ENCODE measurements at regions not wholly inside any gene's neighbourhood (a gene's known extent, or its start where the extent isn't known, plus 50 kb on each side); places are given as distances from the start of the nearest gene placed in this dataset.
A peak's percentile ranks its signal among the peaks of the same experiment; 100 is the strongest.

GRCh38 chr4:185919107-185919506, 107.1 kb upstream of the SORBS2 start:
- Histone ChIP-seq H3K27me3 (ENCODE audit: control insufficient read depth, extremely low read depth, insufficient read depth, low read length) (no peaks in the 10 kb centered on the region), H3K36me3 (ENCODE audit: control insufficient read depth in 2 of 2, extremely low read depth in 1 of 2, insufficient read depth in 2 of 2, low read length in 2 of 2) (no peaks in the 10 kb centered on the region), H2AFZ (ENCODE audit: control insufficient read depth, low read length) (no peak overlapping the region), H3K9me1 (ENCODE audit: control insufficient read depth, extremely low read depth, insufficient read depth, low read length) (no peaks in the 10 kb centered on the region), H3K4me1 (ENCODE audit: control insufficient read depth, extremely low read depth, insufficient read depth, low read length) (no peaks in the 10 kb centered on the region), H3K9me3 (ENCODE audit: control insufficient read depth, low read depth, low read length) (no peaks in the 10 kb centered on the region), H4K20me1 (ENCODE audit: control insufficient read depth, extremely low read depth, insufficient read depth, low read length) (no peaks in the 10 kb centered on the region), H3K27ac (ENCODE audit: control insufficient read depth, insufficient read depth, low read length) (no peak overlapping the region), H3K79me2 (ENCODE audit: control insufficient read depth, insufficient read depth, low read length) (no peaks in the 10 kb centered on the region), H3K4me3 (ENCODE audit: control insufficient read depth in 2 of 3, extremely low read depth in 1 of 3, insufficient read depth in 2 of 3, low read depth in 1 of 3, low read length in 3 of 3) (no peak overlapping the region), H3K9ac (ENCODE audit: control insufficient read depth, extremely low read depth, insufficient read depth, low read length) (no peak overlapping the region), H3K4me2 (ENCODE audit: control insufficient read depth, extremely low read depth, insufficient read depth, low read depth, low read length) (no peak overlapping the region)
- dilution Hi-C loops (cut with MboI; ENCODE audit: extremely low pct_ligation_motif_present, low sequenced_read_pairs): no loop called here
- TF ChIP-seq CTCF (optimal IDR thresholded peaks at IDR 0.05 in 1 of 3, IDR thresholded peaks at IDR 0.05 in 1 of 3, conservative IDR thresholded peaks at IDR 0.05 in 1 of 3; ENCODE audit: extremely low read depth in 1 of 3, insufficient read depth in 2 of 3, low read length in 3 of 3): no peak
- TF ChIP-seq EZH2 (IDR thresholded peaks at IDR 0.05; ENCODE audit: low read length): no peak
- DNase-seq (ENCODE audit: low read depth, low spot score) (no peak), FAIRE-seq (no peak)

- Histone ChIP-seq H3K4me2 (ENCODE audit: control insufficient read depth, extremely low read depth, insufficient read depth, low read depth, low read length) (no peak overlapping the region), H4K20me1 (ENCODE audit: control insufficient read depth, extremely low read depth, insufficient read depth, low read length) (no peaks in the 10 kb centered on the region), H3K36me3 (ENCODE audit: control insufficient read depth in 2 of 2, extremely low read depth in 1 of 2, insufficient read depth in 2 of 2, low read length in 2 of 2) (no peaks in the 10 kb centered on the region), H3K9me3 (ENCODE audit: control insufficient read depth, low read depth, low read length) (no peaks in the 10 kb centered on the region), H3K27ac (ENCODE audit: control insufficient read depth, insufficient read depth, low read length) (no peak overlapping the region), H2AFZ (ENCODE audit: control insufficient read depth, low read length) (no peak overlapping the region), H3K4me1 (ENCODE audit: control insufficient read depth, extremely low read depth, insufficient read depth, low read length) (no peaks in the 10 kb centered on the region), H3K9me1 (ENCODE audit: control insufficient read depth, extremely low read depth, insufficient read depth, low read length) (no peaks in the 10 kb centered on the region), H3K4me3 (ENCODE audit: control insufficient read depth in 2 of 3, extremely low read depth in 1 of 3, insufficient read depth in 2 of 3, low read depth in 1 of 3, low read length in 3 of 3) (no peak overlapping the region), H3K27me3 (ENCODE audit: control insufficient read depth, extremely low read depth, insufficient read depth, low read length) (no peaks in the 10 kb centered on the region), H3K9ac (ENCODE audit: control insufficient read depth, extremely low read depth, insufficient read depth, low read length) (no peak overlapping the region), H3K79me2 (ENCODE audit: control insufficient read depth, insufficient read depth, low read length) (no peaks in the 10 kb centered on the region)
- dilution Hi-C loops (cut with MboI; ENCODE audit: extremely low pct_ligation_motif_present, low sequenced_read_pairs): no loop called here
- FAIRE-seq (no peak), DNase-seq (ENCODE audit: low read depth, low spot score) (peak; percentile 50)
- TF ChIP-seq EZH2 (IDR thresholded peaks at IDR 0.05; ENCODE audit: low read length) (no peak), CTCF (optimal IDR thresholded peaks at IDR 0.05 in 1 of 3, IDR thresholded peaks at IDR 0.05 in 1 of 3, conservative IDR thresholded peaks at IDR 0.05 in 1 of 3; ENCODE audit: extremely low read depth in 1 of 3, insufficient read depth in 2 of 3, low read length in 3 of 3) (no peak)
Observed at GRCh38 chr4:185920171-185920570, 108.2 kb upstream of the SORBS2 start.
